H1 (cell line): ENCODE measurements at regions not wholly inside any gene's neighbourhood (a gene's known extent, or its start where the extent isn't known, plus 50 kb on each side); places are given as distances from the start of the nearest gene placed in this dataset.

Experiments
- CTCF ChIA-PET: fragments of 300-600 bp; sonication (Branson Sonifier 250); formaldehyde crosslinking; loops from one replicate; lab custom pipeline; 2021; ENCODE audit not compliant: partially characterized antibody; lab: Charles Lee
- POLR2A ChIA-PET: fragments of 300-600 bp; sonication (Branson Sonifier 250); formaldehyde crosslinking; loops from one replicate; lab custom pipeline; 2021; ENCODE audit warnings: inconsistent platforms; ENCODE audit not compliant: partially characterized antibody; lab: Charles Lee
- DNase-seq, 2 experiments: peaks; one replicate each; pipeline versions ENCODE4 v3.0.0 to v3.0.0-alpha.2; 2010 to 2022; ENCODE audit warnings: low spot score in 2 of 2, low read depth in 1 of 2, mixed read lengths in 1 of 2
- FAIRE-seq: peaks from 2 replicates; lab custom pipeline; 2011; peaks lifted over from hg19 to GRCh38; lab: Jason Lieb, UNC
- H2AFZ ChIP-seq: 2 replicates; pipeline ENCODE4 v1.8.1; 2012; ENCODE audit warnings: low read length, inconsistent platforms
- H2AK5ac ChIP-seq: 2 replicates; pipeline ENCODE4 v1.6.1; 2013; ENCODE audit warnings: low read depth, low read length
- H2BK120ac ChIP-seq: replicated peaks from 2 replicates; pipeline ENCODE3; 2013; ENCODE audit warnings: low read depth, low read length, inconsistent platforms
- H2BK12ac ChIP-seq: 2 replicates; pipeline ENCODE4 v1.6.1; 2013; ENCODE audit warnings: low read depth, low read length
- H2BK15ac ChIP-seq: 2 replicates; pipeline ENCODE4 v1.6.1; 2013; ENCODE audit warnings: low read length
- H2BK20ac ChIP-seq: 2 replicates; pipeline ENCODE4 v1.6.1; 2013; ENCODE audit warnings: low read length
- H2BK5ac ChIP-seq: 2 replicates; pipeline ENCODE4 v1.6.1; 2013; ENCODE audit warnings: low read depth, low read length
- H3K14ac ChIP-seq: 2 replicates; pipeline ENCODE4 v1.6.1; 2013; ENCODE audit warnings: inconsistent platforms; ENCODE audit not compliant: insufficient read length
- H3K18ac ChIP-seq: 2 replicates; pipeline ENCODE4 v1.6.1; 2013; ENCODE audit warnings: low read length; ENCODE audit errors: extremely low read depth
- H3K23ac ChIP-seq: 2 replicates; pipeline ENCODE4 v1.6.1; 2013; ENCODE audit warnings: inconsistent platforms; ENCODE audit not compliant: insufficient read length
- H3K23me2 ChIP-seq: 2 replicates; pipeline ENCODE4 v1.6.1; 2013; ENCODE audit warnings: low read depth, low read length
- H3K27ac ChIP-seq: 2 replicates; pipeline ENCODE4 v1.6.1; 2011; ENCODE audit warnings: low read depth, low read length, inconsistent platforms
- H3K27me3 ChIP-seq, 4 experiments: replicated peaks in 1 of 4; 1 replicate in 1 of 4; 2 replicates in 3 of 4; pipeline versions ENCODE4 v1.6.1 to v1.8.1; 2011 to 2013; ENCODE audit warnings: low read length in 3 of 4, mild to moderate bottlenecking in 3 of 4, inconsistent platforms in 2 of 4, mixed read lengths in 2 of 4, moderate library complexity in 1 of 4; ENCODE audit not compliant: control insufficient read depth in 3 of 4, insufficient read depth in 3 of 4; ENCODE audit errors: extremely low read depth in 1 of 4
- H3K36me3 ChIP-seq, 4 experiments: 2 replicates each; pipeline versions ENCODE4 v1.6.1 to v1.8.1; 2011 to 2013; ENCODE audit warnings: mild to moderate bottlenecking in 4 of 4, low read length in 3 of 4, moderate library complexity in 2 of 4, control low read depth in 1 of 4, inconsistent platforms in 1 of 4; ENCODE audit not compliant: insufficient read depth in 4 of 4, control insufficient read depth in 2 of 4
- H3K4ac ChIP-seq: replicated peaks from 2 replicates; pipeline ENCODE3; 2013; ENCODE audit warnings: low read length, low read depth, mixed read lengths, inconsistent platforms; ENCODE audit not compliant: insufficient read length
- H3K4me1 ChIP-seq, 4 experiments: replicated peaks in 1 of 4; 1 replicate in 1 of 4; 2 replicates in 3 of 4; pipeline versions ENCODE4 v1.6.1 to v1.8.1; 2011 to 2013; ENCODE audit warnings: low read length in 3 of 4, inconsistent platforms in 2 of 4, mixed read lengths in 1 of 4; ENCODE audit not compliant: insufficient read depth in 4 of 4, control insufficient read depth in 3 of 4
- H3K4me2 ChIP-seq, 2 experiments: 2 replicates each; pipeline versions ENCODE4 v1.6.1 to v1.8.1; 2011 to 2013; ENCODE audit warnings: low read depth in 2 of 2, low read length in 2 of 2, control low read depth in 1 of 2, inconsistent platforms in 1 of 2, mild to moderate bottlenecking in 1 of 2; ENCODE audit not compliant: insufficient read depth in 1 of 2
- H3K4me3 ChIP-seq, 4 experiments: fragments of 200-600, 300-600 bp in 1 of 4; sonication (generic), shearing (Covaris generic), sonication (Bioruptor Twin) in 1 of 4; 2 replicates each; pipeline versions ENCODE4 v1.5.1 to v1.8.1; 2011 to 2016; ENCODE audit warnings: low read length in 4 of 4, low read depth in 3 of 4, control low read depth in 2 of 4, inconsistent platforms in 2 of 4, mild to moderate bottlenecking in 2 of 4, mixed read lengths in 1 of 4, moderate library complexity in 1 of 4; ENCODE audit not compliant: insufficient read depth in 2 of 4; ENCODE audit errors: extremely low read depth in 1 of 4
- H3K56ac ChIP-seq: replicated peaks from 2 replicates; pipeline ENCODE3; 2013; ENCODE audit warnings: low read depth, mild to moderate bottlenecking, mixed read lengths, low read length, inconsistent platforms; ENCODE audit not compliant: insufficient read length
- H3K79me1 ChIP-seq: 2 replicates; pipeline ENCODE4 v1.6.1; 2013; ENCODE audit warnings: low read depth, low read length, control low read depth
- H3K79me2 ChIP-seq, 2 experiments: 2 replicates each; pipeline versions ENCODE4 v1.6.1 to v1.8.1; 2012 to 2013; ENCODE audit warnings: low read length in 2 of 2, mild to moderate bottlenecking in 2 of 2, inconsistent platforms in 1 of 2; ENCODE audit not compliant: insufficient read depth in 2 of 2, control insufficient read depth in 1 of 2
- H3K9ac ChIP-seq, 4 experiments: replicated peaks in 1 of 4; 1 replicate in 1 of 4; 2 replicates in 3 of 4; pipeline versions ENCODE4 v1.6.1 to v1.8.1; 2011 to 2013; ENCODE audit warnings: low read depth in 3 of 4, low read length in 3 of 4, control low read depth in 2 of 4, mild to moderate bottlenecking in 2 of 4, moderate library complexity in 2 of 4, inconsistent platforms in 1 of 4; ENCODE audit errors: extremely low read depth in 1 of 4
- H3K9me3 ChIP-seq, 2 experiments: 2 replicates each; pipeline versions ENCODE4 v1.6.1 to v1.8.1; 2012 to 2013; ENCODE audit warnings: mild to moderate bottlenecking in 2 of 2, moderate library complexity in 2 of 2, control low read depth in 1 of 2, inconsistent platforms in 1 of 2, low read depth in 1 of 2, low read length in 1 of 2, mixed read lengths in 1 of 2; ENCODE audit not compliant: insufficient read depth in 2 of 2
- H4K20me1 ChIP-seq, 2 experiments: replicated peaks in 1 of 2; 2 replicates each; pipeline versions ENCODE3 to v1.8.1; 2011 to 2013; ENCODE audit warnings: inconsistent platforms in 2 of 2, low read length in 2 of 2, mild to moderate bottlenecking in 1 of 2; ENCODE audit not compliant: insufficient read depth in 2 of 2, control insufficient read depth in 1 of 2
- H4K5ac ChIP-seq: 2 replicates; pipeline ENCODE4 v1.6.1; 2013; ENCODE audit warnings: low read length, low read depth, mixed read lengths, inconsistent platforms; ENCODE audit not compliant: insufficient read length
- H4K8ac ChIP-seq: 2 replicates; pipeline ENCODE4 v1.8.0; 2013; ENCODE audit warnings: mild to moderate bottlenecking, moderate library complexity, low read length, inconsistent platforms; ENCODE audit not compliant: insufficient read depth; ENCODE audit errors: extremely low read depth
- H4K91ac ChIP-seq: replicated peaks from 2 replicates; pipeline ENCODE3; 2013; ENCODE audit warnings: low read length, mixed read lengths, inconsistent platforms; ENCODE audit not compliant: insufficient read length
- ASH2L ChIP-seq: fragments of 200-600, 300-600 bp; sonication (generic); IDR thresholded peaks from one replicate; pipeline ENCODE4 v1.7.1; 2017; ENCODE audit warnings: low read length
- CBX5 ChIP-seq: fragments of 300-800, 300-1000 bp; sonication (generic); IDR thresholded peaks from 2 replicates; pipeline ENCODE4 v1.7.1; 2016; ENCODE audit warnings: antibody characterized with exemption, low read length, low read depth
- CREB1 ChIP-seq: IDR thresholded peaks from 2 replicates; pipeline ENCODE4 v1.6.1; 2012; ENCODE audit warnings: inconsistent platforms
- CTBP2 ChIP-seq: IDR thresholded peaks from 2 replicates; pipeline ENCODE4 v1.7.0; 2011; ENCODE audit warnings: borderline replicate concordance, mild to moderate bottlenecking, moderate library complexity, mixed read lengths, low read length; ENCODE audit not compliant: insufficient read depth, insufficient read length
- EP300 ChIP-seq, 2 experiments: IDR thresholded peaks; 1 replicate in 1 of 2; 2 replicates in 1 of 2; pipeline ENCODE4 v1.6.1; 2011 to 2012; ENCODE audit warnings: low read depth in 2 of 2, low read length in 2 of 2, mild to moderate bottlenecking in 2 of 2, borderline replicate concordance in 1 of 2, inconsistent platforms in 1 of 2, moderate library complexity in 1 of 2
- EZH2 ChIP-seq: fragments of 200-600 bp; sonication (generic); IDR thresholded peaks from 2 replicates; pipeline ENCODE4 v1.7.1; 2012; ENCODE audit warnings: low read depth, mild to moderate bottlenecking, moderate library complexity, low read length, inconsistent platforms; ENCODE audit not compliant: severe bottlenecking
- GTF2F1 ChIP-seq: IDR thresholded peaks from 2 replicates; pipeline ENCODE4 v1.6.1; 2012; ENCODE audit warnings: low read depth, low read length, improper control_type of control experiment, borderline replicate concordance
- HDAC2 ChIP-seq, 2 experiments: fragments of 300-600 bp in 1 of 2; sonication (generic) in 1 of 2; IDR thresholded peaks; 2 replicates each; pipeline ENCODE4 v1.6.1; 2011 to 2012; ENCODE audit warnings: low read depth in 2 of 2, low read length in 2 of 2, mild to moderate bottlenecking in 2 of 2, moderate library complexity in 2 of 2, borderline replicate concordance in 1 of 2, inconsistent platforms in 1 of 2
- MAFK ChIP-seq: IDR thresholded peaks from 2 replicates; pipeline ENCODE4 v1.6.1; 2012; ENCODE audit warnings: low read depth, mild to moderate bottlenecking, improper control_type of control experiment, low read length
- RXRA ChIP-seq: IDR thresholded peaks from 2 replicates; pipeline ENCODE4 v1.6.1; 2011; ENCODE audit warnings: low read depth, mild to moderate bottlenecking, low read length, moderate library complexity; ENCODE audit not compliant: insufficient read depth
- SIN3A ChIP-seq, 2 experiments: IDR thresholded peaks in 1 of 2; conservative IDR thresholded peaks in 1 of 2; 2 replicates each; pipeline ENCODE4 v1.6.1; 2011 to 2012; ENCODE audit warnings: low read length in 2 of 2, improper control_type of control experiment in 1 of 2, low read depth in 1 of 2, mild to moderate bottlenecking in 1 of 2
- TEAD4 ChIP-seq: IDR thresholded peaks from 2 replicates; pipeline ENCODE4 v1.6.1; 2012; ENCODE audit warnings: low read depth, low read length, inconsistent platforms, mixed read lengths
- WGBS, 2 experiments: shearing (Covaris generic) in 1 of 2; methylation state at CpG; one replicate each; pipeline versions ENCODE4 v1.1.6 to v1.1.7; 2013 to 2015; ENCODE audit warnings: low lambda C conversion rate in 2 of 2, mixed read lengths in 2 of 2, inconsistent platforms in 1 of 2, low coverage in 1 of 2, missing lambda C conversion rate in 1 of 2; ENCODE audit not compliant: insufficient replicate concordance in 2 of 2, insufficient coverage in 1 of 2, insufficient read length in 1 of 2; ENCODE audit errors: extremely low coverage in 1 of 2, missing lambda C conversion rate in 1 of 2; 5-methylcytosine and 5-hydroxymethylcytosine counted together

DNA sequence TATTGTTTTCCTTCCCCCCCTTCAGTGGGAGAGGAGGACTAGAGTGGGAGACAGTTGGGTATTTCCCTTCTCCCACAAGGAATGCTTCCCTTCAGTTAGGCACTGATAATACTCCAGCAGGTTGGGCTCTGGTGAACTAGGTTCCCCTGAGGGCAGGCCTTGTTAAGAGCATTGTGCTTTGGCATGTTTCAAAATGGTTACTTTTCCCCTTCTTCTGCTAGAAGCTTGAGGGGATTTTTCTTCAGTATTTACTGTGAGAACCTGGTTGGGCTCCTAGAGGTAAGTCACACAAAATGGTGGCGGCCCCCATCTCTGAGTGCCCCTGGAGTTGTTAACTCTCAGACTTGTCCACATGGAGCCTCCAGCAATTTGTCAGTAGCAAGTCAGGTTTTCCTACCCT, 156.2 kb downstream of the CYB561 start:
- Histone ChIP-seq H2BK12ac (no peak overlapping the region), H2AK5ac (0 out of 2 replicates have a peak overlapping the region, but pooled peaks have one; percentile 18), H2BK20ac (no peak overlapping the region), H3K23ac (no peak overlapping the region), H2BK15ac (no peak overlapping the region), H4K5ac (no peak overlapping the region), H3K79me1 (no peaks in the 10 kb centered on the region), H3K4me2 (no peak overlapping the region), H3K18ac (peak overlapping the region; percentile 63; the same call in 1 of the 2 replicates), H4K8ac (no peak overlapping the region), H2BK5ac (0 out of 2 replicates have a peak overlapping the region, but pooled peaks have one; percentile 5), H4K20me1 (no peaks in the 10 kb centered on the region), H3K27ac (no peak overlapping the region), H2BK120ac (no peak overlapping the region), H3K56ac (no peak overlapping the region), H3K79me2 (no peaks in the 10 kb centered on the region), H3K4me3 (no peak overlapping the region), H3K27me3 (no peaks in the 10 kb centered on the region), H3K14ac (no peak overlapping the region), H3K9ac (no peak overlapping the region), H4K91ac (no peak overlapping the region), H3K36me3 (no peaks in the 10 kb centered on the region), H2AFZ (no peak overlapping the region), H3K23me2 (no peaks in the 10 kb centered on the region), H3K9me3 (peaks cover 5 to 7% of the 10 kb centered on the region in 2 experiments; a peak in 2 of 4 replicates), H3K4me1 (peaks cover 0 to 6% (median 0%) of the 10 kb centered on the region in 4 experiments; a peak in 1 of 7 replicates), H3K4ac (no peak overlapping the region)
- ChIA-PET CTCF (interaction anchor here (0.9 kb wide), 1 partner anchor 9 kb away, joined by 3 read pairs; no protein-coding TSS in a partner anchor), POLR2A (no interaction called here)
- DNase-seq = no peak
- WGBS, 2 experiments = 100% methylated on average over 1 of the region's 1 CpG; no CpG with 5 or more reads in 1 of the 2 experiments
- FAIRE-seq = no peak
- no peak for TF ChIP-seq CBX5
- TF ChIP-seq GTF2F1 = no peak
- no peak for TF ChIP-seq EP300 (IDR thresholded peaks at IDR 0.05; ENCODE audit: borderline replicate concordance in 1 of 2, low read depth in 2 of 2, low read length in 2 of 2)
- TF ChIP-seq RXRA = no peak
- TF ChIP-seq HDAC2 (IDR thresholded peaks at IDR 0.05; ENCODE audit: borderline replicate concordance in 1 of 2, low read depth in 2 of 2, low read length in 2 of 2) = no peak
- no peak for TF ChIP-seq CTBP2
- TF ChIP-seq EZH2 = no peak
- no peak for TF ChIP-seq TEAD4
- TF ChIP-seq SIN3A (conservative IDR thresholded peaks at IDR 0.05 in 1 of 2, IDR thresholded peaks at IDR 0.05 in 1 of 2; ENCODE audit: low read depth in 1 of 2, low read length in 2 of 2) = no peak
- no peak for TF ChIP-seq CREB1
- TF ChIP-seq ASH2L = no peak
- no peak for TF ChIP-seq MAFK
